Activated CD8-positive, alpha-beta memory T cell treated with anti-CD3 and anti-CD28 coated beads for 36 hours (primary cell): ENCODE measurements at regions not wholly inside any gene's neighbourhood (a gene's known extent, or its start where the extent isn't known, plus 50 kb on each side); places are given as distances from the start of the nearest gene placed in this dataset.
"Not testable (repeated sequence)": the region's sequence is repeated elsewhere in the genome, so short reads cannot be mapped to it uniquely, and the experiment has no call there.

ENCODE experiments used
- CTCF ChIA-PET: fragments of 350-600 bp; sonication (Branson Sonifier 250); formaldehyde crosslinking; loops from one replicate; lab custom pipeline; 2021; ENCODE audit warnings: antibody characterized with exemption; lab: Charles Lee
- POLR2A ChIA-PET: fragments of 350-600 bp; sonication (Branson Sonifier 250); formaldehyde crosslinking; loops from one replicate; lab custom pipeline; 2021; ENCODE audit warnings: antibody characterized with exemption; lab: Charles Lee

DNA sequence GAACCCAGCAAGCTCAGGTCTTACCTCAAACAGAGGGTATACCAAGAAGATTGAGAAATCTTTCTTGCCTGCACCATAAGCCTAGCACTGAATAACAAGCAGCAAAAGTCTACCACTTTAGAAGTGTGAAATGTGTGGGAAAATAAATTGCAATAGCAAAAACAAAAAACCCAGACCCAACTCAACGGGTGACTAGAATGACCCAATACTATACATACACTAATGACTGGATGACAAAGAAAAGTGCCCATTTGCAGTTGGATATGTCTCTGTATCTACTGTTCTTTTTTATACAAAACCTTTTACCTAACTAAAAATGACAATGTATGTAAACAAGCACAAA is 950.6 kb downstream of the TRIB2 start:
- POLR2A ChIA-PET = no interaction called here
- CTCF ChIA-PET = no interaction called here

- POLR2A ChIA-PET = no interaction called here
- CTCF ChIA-PET = no interaction called here
These were observed 952.9 kb downstream of the TRIB2 start for GRCh38 chr2:13669607-13670006.

GRCh38 chr2:13673821-13674220 is 957.1 kb downstream of the TRIB2 start:
- POLR2A ChIA-PET, CTCF ChIA-PET: not testable (repeated sequence)

DNA sequence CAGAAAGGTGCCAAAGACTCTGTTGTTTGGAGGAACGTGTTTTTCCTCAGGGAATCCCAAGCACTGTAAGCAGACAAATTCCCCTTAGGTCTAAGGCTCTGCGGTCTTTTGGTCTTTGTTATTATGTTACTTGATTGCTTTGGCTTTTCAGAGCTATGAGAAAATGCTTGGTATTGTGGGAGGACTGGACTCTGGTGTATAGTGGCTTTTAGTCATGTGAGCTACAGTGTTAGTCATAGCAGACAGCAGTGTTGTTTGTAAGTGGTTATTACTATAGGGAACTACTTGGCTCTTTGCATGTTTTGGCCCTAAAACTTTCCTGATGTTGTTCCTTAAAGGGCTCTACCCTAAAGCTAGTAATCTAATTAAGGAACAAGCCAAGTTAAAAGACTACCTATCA is 956.2 kb upstream of the LRATD1 start:
- POLR2A ChIA-PET = no interaction called here
- CTCF ChIA-PET = no interaction called here

- ChIA-PET CTCF (no interaction called here), POLR2A (no interaction called here)
These were observed 950.6 kb upstream of the LRATD1 start for GRCh38 chr2:13681936-13682335.

GRCh38 chr2:13682540-13683272 is 949.8 kb upstream of the LRATD1 start:
- CTCF ChIA-PET = no interaction called here
- POLR2A ChIA-PET = no interaction called here

GRCh38 chr2:13686262-13686661 is 946.3 kb upstream of the LRATD1 start:
- ChIA-PET CTCF (no interaction called here), POLR2A (no interaction called here)

- POLR2A ChIA-PET = no interaction called here
These were observed 937.8 kb upstream of the LRATD1 start for GRCh38 chr2:13694673-13695072.

DNA sequence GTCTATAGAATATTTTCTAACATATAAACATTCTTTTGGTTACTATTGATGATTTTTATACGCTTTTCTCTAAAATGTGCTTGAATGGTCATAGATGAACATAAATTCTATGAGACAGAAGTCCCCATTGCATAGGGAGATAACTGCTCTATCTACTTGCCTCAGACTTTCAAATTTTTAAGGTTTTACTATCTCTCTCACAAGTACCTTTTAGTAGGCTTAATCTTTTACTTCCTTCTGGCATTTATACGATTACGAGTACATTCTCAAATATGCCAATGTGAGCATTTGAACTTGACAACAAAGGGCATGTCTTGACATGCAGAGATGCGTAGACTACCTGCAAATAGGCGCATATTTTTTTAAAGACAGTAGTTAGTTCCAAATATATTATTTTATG is 935.9 kb upstream of the LRATD1 start:
- ChIA-PET CTCF (no interaction called here), POLR2A (no interaction called here)

More at GRCh38 chr2:13694673-13695072, 937.8 kb upstream of the LRATD1 start:
- CTCF ChIA-PET = no interaction called here

GRCh38 chr2:13698847-13699246 is 933.7 kb upstream of the LRATD1 start:
- CTCF ChIA-PET = no interaction called here
- POLR2A ChIA-PET = no interaction called here

DNA sequence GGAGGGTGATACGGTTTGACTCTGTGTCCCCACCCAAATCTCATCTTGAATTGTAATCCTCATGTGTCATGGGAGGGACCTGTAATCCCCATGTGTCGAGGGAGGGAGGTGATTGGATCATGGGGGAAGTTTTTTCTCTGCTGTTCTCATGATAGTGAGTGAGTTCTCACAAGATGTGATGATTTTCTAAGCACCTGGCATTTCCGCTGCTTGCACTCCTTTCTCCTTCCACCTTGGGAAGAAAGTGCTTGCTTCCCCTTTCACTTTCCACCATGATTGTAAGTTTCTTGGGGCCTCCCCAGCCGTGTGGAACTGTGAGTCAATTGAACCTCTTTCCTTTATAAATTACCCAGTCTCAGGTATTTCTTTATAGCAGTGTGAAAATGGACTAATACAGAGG is 932.6 kb upstream of the LRATD1 start:
- POLR2A ChIA-PET, CTCF ChIA-PET: not testable (repeated sequence)

DNA sequence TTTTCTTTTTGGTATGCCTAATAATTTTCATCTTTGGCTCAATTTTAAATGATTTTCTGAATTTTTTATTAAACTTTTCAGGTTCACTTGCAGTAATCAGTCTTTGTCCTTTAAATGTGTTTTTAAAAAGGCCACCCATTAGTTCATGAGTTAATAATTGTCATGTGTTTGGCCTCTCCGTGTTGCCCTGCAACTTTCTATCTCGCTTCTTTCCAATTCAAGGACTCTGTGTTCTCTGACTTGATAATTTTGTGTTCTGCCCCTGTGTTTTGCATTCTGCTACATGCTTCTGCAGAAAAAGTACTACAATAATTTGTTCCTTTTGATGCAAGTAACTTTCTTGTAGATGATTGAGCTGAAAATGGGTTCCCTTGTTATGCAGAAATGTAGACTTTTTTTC is 921.4 kb upstream of the LRATD1 start:
- POLR2A ChIA-PET = no interaction called here
- CTCF ChIA-PET = no interaction called here

DNA sequence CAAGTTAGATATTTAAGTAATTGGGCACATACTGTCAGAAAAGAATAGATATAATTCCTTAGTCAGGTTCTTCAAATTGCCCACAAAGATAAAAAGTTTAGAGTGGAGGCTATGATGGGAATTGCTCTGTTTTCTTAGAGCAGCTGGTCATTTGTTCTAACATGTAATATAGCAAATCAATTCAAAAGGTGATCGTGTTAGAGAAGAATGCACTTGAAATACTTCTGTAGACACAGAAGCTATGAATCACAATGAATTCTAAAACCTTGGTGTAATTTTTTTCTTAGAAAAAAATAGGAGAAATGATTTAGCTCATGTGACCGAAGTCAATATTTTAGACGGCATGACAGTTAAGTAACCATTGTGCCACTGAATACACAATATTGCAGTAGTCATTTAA is 918.1 kb upstream of the LRATD1 start:
- ChIA-PET CTCF (no interaction called here), POLR2A (no interaction called here)

GRCh38 chr2:13725945-13726344 is 906.6 kb upstream of the LRATD1 start:
- CTCF ChIA-PET = no interaction called here

GRCh38 chr2:13745330-13745729 is 887.2 kb upstream of the LRATD1 start:
- CTCF ChIA-PET = no interaction called here
- POLR2A ChIA-PET = no interaction called here

More at GRCh38 chr2:13725945-13726344, 906.6 kb upstream of the LRATD1 start:
- POLR2A ChIA-PET = no interaction called here

- ChIA-PET POLR2A (no interaction called here), CTCF (no interaction called here)
These were observed 880.6 kb upstream of the LRATD1 start for GRCh38 chr2:13751955-13752354.

- CTCF ChIA-PET = no interaction called here
- POLR2A ChIA-PET = no interaction called here
These were observed 874.1 kb upstream of the LRATD1 start for GRCh38 chr2:13758412-13758811.

DNA sequence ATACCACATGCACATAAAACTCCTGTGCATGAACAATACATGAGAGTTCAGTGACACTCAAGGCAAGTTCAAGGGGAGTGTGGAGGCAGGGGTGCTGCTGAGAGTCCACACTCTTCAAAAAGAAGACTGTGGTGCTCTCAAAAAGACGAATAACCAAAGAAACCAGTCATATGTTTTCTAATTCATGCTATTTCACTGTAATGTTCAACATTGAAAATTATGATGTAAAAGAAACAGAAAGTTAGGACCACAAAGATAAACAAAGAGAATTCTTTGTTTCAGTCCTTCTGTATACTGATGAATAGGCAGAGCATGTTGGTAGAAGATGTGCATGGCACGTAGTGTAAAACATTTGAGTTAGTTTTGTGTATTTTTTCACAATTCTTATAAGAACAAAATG is 864.2 kb upstream of the LRATD1 start:
- ChIA-PET CTCF (no interaction called here), POLR2A (no interaction called here)

DNA sequence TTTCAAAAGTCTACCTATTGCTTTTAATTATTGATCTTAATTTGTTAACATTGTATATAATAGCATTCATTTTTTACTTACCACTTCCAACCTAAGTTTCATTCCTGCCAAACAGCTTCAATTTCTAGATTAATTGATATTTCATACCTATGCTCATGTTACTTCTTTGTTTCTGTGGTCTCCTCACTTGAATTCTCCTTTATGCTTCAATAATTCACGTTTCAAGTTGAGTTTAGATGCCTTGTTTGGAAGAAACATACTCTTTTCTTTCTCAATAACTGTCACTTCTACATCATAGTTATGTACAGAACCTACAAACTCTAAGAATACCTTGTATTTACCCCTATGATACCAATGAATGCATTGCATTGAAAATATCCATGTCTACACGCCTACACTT is 862.2 kb upstream of the LRATD1 start:
- POLR2A ChIA-PET = no interaction called here
- CTCF ChIA-PET = no interaction called here

GRCh38 chr2:13779996-13780395 is 852.5 kb upstream of the LRATD1 start:
- POLR2A ChIA-PET = no interaction called here
- CTCF ChIA-PET = no interaction called here

GRCh38 chr2:13791019-13791547 is 841.4 kb upstream of the LRATD1 start:
- POLR2A ChIA-PET = no interaction called here
- CTCF ChIA-PET = no interaction called here

GRCh38 chr2:13806539-13806938 is 826.0 kb upstream of the LRATD1 start:
- CTCF ChIA-PET = no interaction called here
- POLR2A ChIA-PET = no interaction called here
